Smooth muscle cell (in vitro differentiated cells): ENCODE measurements at regions not wholly inside any gene's neighbourhood (a gene's known extent, or its start where the extent isn't known, plus 50 kb on each side); places are given as distances from the start of the nearest gene placed in this dataset.

ENCODE experiments used
- DNase-seq: peaks from one replicate; lab custom pipeline; 2025; ENCODE audit not compliant: unreplicated experiment; lab: John Stamatoyannopoulos, UW
- H2AFZ ChIP-seq: fragments of 200-600 bp; sonication (generic); 2 replicates; pipeline ENCODE4 v1.6.0; 2016; ENCODE audit warnings: antibody characterized with exemption, low read depth, mild to moderate bottlenecking
- H3F3A ChIP-seq: fragments of 200-600 bp; sonication (generic); 2 replicates; pipeline ENCODE4 v1.6.0; 2017; ENCODE audit warnings: antibody characterized with exemption, low read depth
- H3K27ac ChIP-seq: fragments of 200-600 bp; sonication (generic); 2 replicates; pipeline ENCODE4 v1.5.1; 2016; ENCODE audit warnings: low read depth, mild to moderate bottlenecking
- H3K27me3 ChIP-seq: fragments of 200-600 bp; sonication (generic); 2 replicates; pipeline ENCODE4 v1.6.1; 2016; ENCODE audit warnings: low read depth, mild to moderate bottlenecking
- H3K36me3 ChIP-seq: fragments of 200-600 bp; sonication (generic); 2 replicates; pipeline ENCODE4 v1.5.1; 2016; ENCODE audit warnings: low read depth
- H3K4me1 ChIP-seq: fragments of 200-600 bp; sonication (generic); 2 replicates; pipeline ENCODE4 v1.5.1; 2016; ENCODE audit warnings: low read depth
- H3K4me2 ChIP-seq: fragments of 200-600 bp; sonication (generic); 2 replicates; pipeline ENCODE4 v1.6.0; 2016; ENCODE audit warnings: mild to moderate bottlenecking
- H3K4me3 ChIP-seq: fragments of 200-600 bp; sonication (generic); 2 replicates; pipeline ENCODE4 v1.5.1; 2016; ENCODE audit warnings: mild to moderate bottlenecking
- H3K79me2 ChIP-seq: fragments of 200-600 bp; sonication (generic); 2 replicates; pipeline ENCODE4 v1.6.0; 2016; ENCODE audit warnings: low read depth, mild to moderate bottlenecking
- H3K9ac ChIP-seq: fragments of 200-600 bp; sonication (generic); 2 replicates; pipeline ENCODE4 v1.6.0; 2016; ENCODE audit warnings: low read depth
- H3K9me3 ChIP-seq: fragments of 200-600 bp; sonication (generic); replicated peaks from 2 replicates; pipeline ENCODE4 v1.5.1; 2016; ENCODE audit warnings: low read depth
- H4K20me1 ChIP-seq: fragments of 200-600 bp; sonication (generic); 2 replicates; pipeline ENCODE4 v1.6.0; 2016; ENCODE audit warnings: low read depth
- WGBS: methylation state at CpG from one replicate; pipeline ENCODE4 v1.1.7; 2016; ENCODE audit warnings: low lambda C conversion rate; 5-methylcytosine and 5-hydroxymethylcytosine counted together
- TF ChIP-seq, protein P1 (sequence below): fragments of 200-600 bp; sonication (generic); IDR thresholded peaks from 2 replicates; pipeline ENCODE4 v1.5.1; 2017; ENCODE audit warnings: borderline replicate concordance, mild to moderate bottlenecking, antibody characterized with exemption; ENCODE audit not compliant: insufficient read depth, poor library complexity, severe bottlenecking

DNA sequence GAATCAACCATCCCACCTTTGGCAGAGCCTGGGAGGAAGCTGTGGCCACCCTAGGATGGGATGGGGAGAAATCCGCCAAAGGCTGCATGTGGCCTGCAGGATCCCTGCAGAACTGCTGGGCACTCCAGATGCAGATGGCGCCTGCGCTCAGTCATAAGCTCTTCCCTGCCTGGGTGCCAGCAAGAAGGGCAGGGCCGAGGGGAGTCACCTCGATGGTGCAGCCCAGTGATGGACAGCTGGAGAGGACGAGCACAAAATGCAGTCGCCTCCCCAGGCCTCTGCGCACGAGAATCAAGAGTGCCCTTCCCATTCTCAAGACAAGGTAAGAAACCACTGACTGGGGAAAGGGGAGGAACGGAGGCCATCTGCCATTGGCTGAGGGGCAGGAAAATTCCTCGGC, 693.6 kb downstream of the TBC1D22A start:
- Histone ChIP-seq H3K36me3 (no peaks in the 10 kb centered on the region), H3K9me3 (no peaks in the 10 kb centered on the region), H3K4me2 (no peak overlapping the region), H3K79me2 (no peaks in the 10 kb centered on the region), H3K27me3 (no peaks in the 10 kb centered on the region), H3F3A (no peaks in the 10 kb centered on the region), H3K4me3 (no peak overlapping the region), H4K20me1 (no peaks in the 10 kb centered on the region), H3K9ac (no peak overlapping the region), H3K4me1 (no peaks in the 10 kb centered on the region), H3K27ac (no peak overlapping the region), H2AFZ (no peak overlapping the region)
- TF ChIP-seq, protein P1, sequence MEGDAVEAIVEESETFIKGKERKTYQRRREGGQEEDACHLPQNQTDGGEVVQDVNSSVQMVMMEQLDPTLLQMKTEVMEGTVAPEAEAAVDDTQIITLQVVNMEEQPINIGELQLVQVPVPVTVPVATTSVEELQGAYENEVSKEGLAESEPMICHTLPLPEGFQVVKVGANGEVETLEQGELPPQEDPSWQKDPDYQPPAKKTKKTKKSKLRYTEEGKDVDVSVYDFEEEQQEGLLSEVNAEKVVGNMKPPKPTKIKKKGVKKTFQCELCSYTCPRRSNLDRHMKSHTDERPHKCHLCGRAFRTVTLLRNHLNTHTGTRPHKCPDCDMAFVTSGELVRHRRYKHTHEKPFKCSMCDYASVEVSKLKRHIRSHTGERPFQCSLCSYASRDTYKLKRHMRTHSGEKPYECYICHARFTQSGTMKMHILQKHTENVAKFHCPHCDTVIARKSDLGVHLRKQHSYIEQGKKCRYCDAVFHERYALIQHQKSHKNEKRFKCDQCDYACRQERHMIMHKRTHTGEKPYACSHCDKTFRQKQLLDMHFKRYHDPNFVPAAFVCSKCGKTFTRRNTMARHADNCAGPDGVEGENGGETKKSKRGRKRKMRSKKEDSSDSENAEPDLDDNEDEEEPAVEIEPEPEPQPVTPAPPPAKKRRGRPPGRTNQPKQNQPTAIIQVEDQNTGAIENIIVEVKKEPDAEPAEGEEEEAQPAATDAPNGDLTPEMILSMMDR, result no peak
- 78% methylated on average over 11 of the region's 11 CpGs for WGBS
- no peak for DNase-seq

DNA sequence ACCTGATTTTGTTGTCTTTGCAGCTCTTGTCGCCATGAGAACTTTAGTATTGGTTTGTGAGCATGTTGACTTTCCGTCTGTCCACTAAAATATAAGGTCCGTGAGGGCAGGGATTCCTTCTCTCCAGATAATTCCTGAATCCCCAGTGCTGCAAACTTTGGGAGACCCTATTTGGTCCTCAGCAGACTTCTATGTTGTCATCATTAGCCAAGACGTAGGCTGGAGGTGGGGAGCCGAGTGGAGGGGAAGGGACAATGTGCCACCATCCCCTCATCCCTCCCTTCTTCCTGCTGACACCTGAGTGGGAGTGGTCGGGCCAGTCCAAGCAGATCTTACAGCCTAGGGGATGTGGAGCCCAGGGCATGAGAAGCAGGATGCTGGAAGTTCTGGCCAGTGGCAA, 690.6 kb downstream of the TBC1D22A start:
- H3K4me2 ChIP-seq, result no peak overlapping the region
- TF ChIP-seq, protein P1, result no peak
- no peak overlapping the region for H2AFZ ChIP-seq
- no peaks in the 10 kb centered on the region for H3K79me2 ChIP-seq
- no peaks in the 10 kb centered on the region for H3K36me3 ChIP-seq
- H3K9ac ChIP-seq, result no peak overlapping the region
- H3F3A ChIP-seq, result no peaks in the 10 kb centered on the region
- no peak for DNase-seq
- no peaks in the 10 kb centered on the region for H4K20me1 ChIP-seq
- H3K27me3 ChIP-seq, result no peaks in the 10 kb centered on the region
- H3K4me3 ChIP-seq, result no peak overlapping the region
- no peaks in the 10 kb centered on the region for H3K4me1 ChIP-seq
- no peaks in the 10 kb centered on the region for H3K9me3 ChIP-seq
- H3K27ac ChIP-seq, result no peak overlapping the region
- WGBS, result 72% methylated on average over 6 of the region's 6 CpGs

DNA sequence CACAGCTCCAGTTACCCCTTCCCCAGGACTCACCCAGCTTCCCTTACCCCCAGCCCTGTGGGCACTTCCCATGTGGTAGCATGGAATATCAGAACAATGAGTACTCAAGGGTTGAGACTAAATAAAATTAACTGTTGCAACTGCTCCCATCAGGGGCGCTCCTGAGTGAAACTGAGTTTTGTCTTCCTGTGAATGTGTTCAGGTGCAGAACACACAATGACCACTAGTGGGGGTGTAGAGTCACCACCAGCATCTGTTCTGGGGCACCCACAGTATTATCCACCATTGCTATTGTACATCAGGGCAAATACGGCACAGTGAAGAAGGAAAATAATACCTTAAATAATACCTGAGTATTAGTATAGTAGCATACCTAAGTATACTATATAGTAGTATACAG, 689.7 kb downstream of the TBC1D22A start:
- Histone ChIP-seq H3K27ac (no peak overlapping the region), H3K4me1 (no peaks in the 10 kb centered on the region), H3K4me2 (no peak overlapping the region), H3K9me3 (peaks cover under 1% of the 10 kb centered on the region), H3K79me2 (no peaks in the 10 kb centered on the region), H3F3A (no peaks in the 10 kb centered on the region), H3K9ac (no peak overlapping the region), H3K27me3 (no peaks in the 10 kb centered on the region), H4K20me1 (no peaks in the 10 kb centered on the region), H3K4me3 (no peak overlapping the region), H2AFZ (no peak overlapping the region), H3K36me3 (no peaks in the 10 kb centered on the region)
- TF ChIP-seq, protein P1, result no peak
- no peak for DNase-seq
- WGBS, result 76% methylated on average over 2 of the region's 2 CpGs

DNA sequence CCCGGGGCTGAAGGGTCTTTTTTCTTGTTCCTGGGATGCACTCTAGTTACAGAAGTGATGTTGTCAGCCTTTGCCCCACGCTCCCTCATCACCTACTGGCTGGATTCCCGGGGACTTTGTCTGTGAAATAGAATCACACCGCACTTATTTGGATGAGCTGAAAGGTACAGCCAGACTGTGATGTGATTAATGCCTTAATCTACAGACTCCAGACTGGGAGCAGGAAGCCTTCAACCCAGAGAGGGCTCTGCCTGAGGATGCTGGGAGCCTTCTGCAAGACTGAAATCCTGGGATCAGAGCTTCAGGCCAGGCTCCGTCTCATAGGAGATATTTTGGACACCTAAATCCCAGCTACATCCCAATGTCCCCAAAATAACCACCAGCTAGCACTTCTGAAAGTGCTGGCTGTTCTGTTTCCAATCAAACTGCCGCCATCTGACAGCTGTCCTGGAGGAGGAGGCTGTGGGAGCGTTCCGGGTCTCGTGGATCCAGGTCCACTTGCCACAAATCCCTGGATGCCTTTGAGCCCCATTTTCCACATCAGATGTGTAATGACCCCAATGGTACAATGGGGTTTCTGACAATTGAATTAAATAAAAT, 688.5 kb downstream of the TBC1D22A start:
- no peaks in the 10 kb centered on the region for H3K4me1 ChIP-seq
- H3K27ac ChIP-seq, result no peak overlapping the region
- H3K79me2 ChIP-seq, result no peaks in the 10 kb centered on the region
- H3K9me3 ChIP-seq, result peaks cover 3% of the 10 kb centered on the region
- TF ChIP-seq, protein P1, result no peak
- H3K36me3 ChIP-seq, result no peaks in the 10 kb centered on the region
- WGBS, result 78% methylated on average over 9 of the region's 9 CpGs
- no peaks in the 10 kb centered on the region for H4K20me1 ChIP-seq
- DNase-seq, result no peak
- H3K4me3 ChIP-seq, result no peak overlapping the region
- H3F3A ChIP-seq, result no peaks in the 10 kb centered on the region
- H3K4me2 ChIP-seq, result no peak overlapping the region
- no peak overlapping the region for H3K9ac ChIP-seq
- no peak overlapping the region for H2AFZ ChIP-seq
- H3K27me3 ChIP-seq, result no peaks in the 10 kb centered on the region
